ENCODE measurements at regions not wholly inside any gene's neighbourhood (a gene's known extent, or its start where the extent isn't known, plus 50 kb on each side); places are given as distances from the start of the nearest gene placed in this dataset.

DNA sequence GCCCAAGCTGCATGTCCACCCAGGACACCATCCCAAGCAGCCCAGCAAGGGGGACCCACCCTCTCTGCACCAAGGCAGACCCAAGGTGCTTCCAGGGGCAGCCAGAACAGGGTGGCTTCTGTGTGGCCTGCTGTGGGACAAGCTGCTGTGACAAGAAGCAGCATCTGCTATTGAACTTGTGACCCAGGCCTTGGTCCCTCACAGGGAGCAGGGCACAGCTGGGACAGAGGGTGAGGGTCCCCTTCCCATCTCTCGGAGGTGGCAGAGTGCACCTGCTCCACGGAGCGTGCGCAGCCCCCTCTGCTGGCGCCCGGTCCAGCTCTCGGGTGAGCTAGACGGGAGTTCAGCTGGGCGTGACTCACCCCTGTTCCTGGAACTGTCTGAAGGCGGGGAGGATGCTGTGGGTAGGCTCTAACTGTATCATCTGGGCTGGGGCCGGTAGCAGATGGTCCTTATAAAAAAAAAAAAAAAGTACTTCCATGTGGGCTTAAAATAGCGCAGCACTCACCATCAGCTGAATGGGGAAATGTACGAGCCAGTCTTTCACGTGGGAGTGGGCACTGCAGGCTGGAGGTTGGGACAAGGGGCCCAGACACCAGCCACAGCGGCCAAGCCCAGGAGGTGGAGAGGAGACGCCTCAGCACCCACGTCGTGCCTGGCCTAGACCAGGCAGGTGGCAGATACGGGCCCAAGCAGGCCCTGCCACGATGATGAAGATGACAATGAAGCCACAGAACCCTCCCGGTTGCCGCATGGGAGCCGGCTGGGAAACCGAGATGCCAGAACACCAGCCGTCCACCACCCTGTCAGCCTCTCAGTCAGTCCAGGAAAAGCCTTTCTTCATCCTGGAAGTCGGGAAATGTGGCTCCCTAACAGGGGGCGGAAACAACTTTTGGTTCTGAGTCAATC, 136.8 kb upstream of the ID2 start:
- TF ChIP-seq EP300 (IDR thresholded peaks at IDR 0.05; ENCODE audit: borderline replicate concordance), result no peak
- TF ChIP-seq YY1 (IDR thresholded peaks at IDR 0.05; ENCODE audit: low read depth), result no peak
- TF ChIP-seq RAD21 (IDR thresholded peaks at IDR 0.05; ENCODE audit: low read depth), result no peak
- no peak for TF ChIP-seq TCF12 (IDR thresholded peaks at IDR 0.05; ENCODE audit: low read depth)
